Spleen (tissue), 11 donors: ENCODE measurements at regions not wholly inside any gene's neighbourhood (a gene's known extent, or its start where the extent isn't known, plus 50 kb on each side); places are given as distances from the start of the nearest gene placed in this dataset.

Experiments used
- DNase-seq: peaks from one replicate; pipeline ENCODE4 v3.0.0-alpha.2; 2020
- H3K27ac ChIP-seq, 8 donors: fragments of 200-600 bp; sonication (generic) in 7 of 8; 1 replicate in 4 of 8; 2 replicates in 4 of 8; pipeline versions ENCODE4 v1.5.0 to v1.8.0; 2016 to 2021; ENCODE audit warnings: inconsistent platforms in 4 of 8, mild to moderate bottlenecking in 4 of 8, moderate library complexity in 1 of 8
- H3K27me3 ChIP-seq, 7 donors: fragments of 200-600 bp; sonication (generic) in 6 of 7; replicated peaks in 1 of 7; 1 replicate in 4 of 7; 2 replicates in 3 of 7; pipeline versions ENCODE4 v1.5.0 to v1.8.0; 2016 to 2021; ENCODE audit warnings: inconsistent platforms in 3 of 7, mild to moderate bottlenecking in 1 of 7
- H3K36me3 ChIP-seq, 6 donors: fragments of 200-600 bp; sonication (generic) in 5 of 6; 1 replicate in 4 of 6; 2 replicates in 2 of 6; pipeline versions ENCODE4 v1.5.0 to v1.8.0; 2016 to 2021; ENCODE audit warnings: inconsistent platforms in 2 of 6
- H3K4me1 ChIP-seq, 6 donors: fragments of 200-600 bp; sonication (generic) in 5 of 6; 1 replicate in 3 of 6; 2 replicates in 3 of 6; pipeline versions ENCODE4 v1.5.0 to v1.8.0; 2016 to 2021; ENCODE audit warnings: inconsistent platforms in 3 of 6
- H3K4me3 ChIP-seq, 8 donors: fragments of 200-600 bp; sonication (generic) in 7 of 8; 1 replicate in 4 of 8; 2 replicates in 4 of 8; pipeline versions ENCODE4 v1.5.0 to v1.8.0; 2016 to 2021; ENCODE audit warnings: inconsistent platforms in 4 of 8, mild to moderate bottlenecking in 4 of 8, moderate library complexity in 2 of 8
- H3K9me3 ChIP-seq, 8 donors: fragments of 200-600 bp; sonication (generic) in 7 of 8; 1 replicate in 4 of 8; 2 replicates in 4 of 8; pipeline versions ENCODE4 v1.5.0 to v1.8.0; 2016 to 2021; ENCODE audit warnings: inconsistent platforms in 4 of 8
- CTCF ChIP-seq, 11 experiments: fragments of 200-600 bp in 7 of 11; fragments of 450-650 bp in 4 of 11; sonication (generic) in 4 of 11; IDR thresholded peaks in 8 of 11; conservative IDR thresholded peaks in 3 of 11; 1 replicate in 7 of 11; 2 replicates in 4 of 11; pipeline versions ENCODE4 v1.4.0 to v1.8.0; 2016 to 2021; ENCODE audit warnings: antibody characterized with exemption in 11 of 11, inconsistent platforms in 4 of 11, mild to moderate bottlenecking in 1 of 11
- POLR2A ChIP-seq, 3 donors: fragments of 450-650 bp; IDR thresholded peaks; one replicate each; pipeline ENCODE4 v1.5.1; 2017; ENCODE audit warnings: antibody characterized with exemption in 3 of 3, mild to moderate bottlenecking in 1 of 3
- POLR2AphosphoS5 ChIP-seq, 3 donors: sonication (generic); formaldehyde crosslinking; IDR thresholded peaks; one replicate each; pipeline ENCODE4 v1.5.1; 2017; ENCODE audit warnings: antibody characterized with exemption in 3 of 3
- WGBS, 5 donors: extraction: QIAGEN DNeasy Blood & Tissue Kit in 3 of 5; methylation state at CpG; one replicate each; pipeline versions ENCODE4 v1.1.5 to v1.1.7; 2013 to 2018; 5-methylcytosine and 5-hydroxymethylcytosine counted together
- intact Hi-C: fragments of 100-400 bp; cut with DNase I; formaldehyde crosslinking; loops from one replicate; pipeline ENCODE4 v1.15.0; 2023; ENCODE audit warnings: low total_unique reads
- donor health status: healthy with polysubstance abuse.
- donor health status: DM: no; HTN: no; CAD: no; lungs with moderate emphysema.
- donor health status: DM: no; HTN: no; CAD: no.
- donor health status: Bipolar disorder and iron deficiency.
- donor health status: healthy.
- donor health status: DM: no; HTN: no; CAD: no.
- donor health status: DM: yes; HTN: yes; CAD: no.

- intact Hi-C loops, result no loop called here
- H3K4me1 ChIP-seq, result no peaks in the 10 kb centered on the region
- no peak for TF ChIP-seq POLR2A (IDR thresholded peaks at IDR 0.05)
- TF ChIP-seq POLR2AphosphoS5 (IDR thresholded peaks at IDR 0.05), result no peak
- TF ChIP-seq CTCF (IDR thresholded peaks at IDR 0.05 in 8 of 11, conservative IDR thresholded peaks at IDR 0.05 in 3 of 11), result no peak
- no peak overlapping the region for H3K4me3 ChIP-seq
- no peaks in the 10 kb centered on the region for H3K36me3 ChIP-seq
- DNase-seq, result no peak
- H3K27me3 ChIP-seq, result peaks cover 0 to 33% (median 0%) of the 10 kb centered on the region in 7 donors
- no peak overlapping the region for H3K27ac ChIP-seq
- 57 to 88% (median 80%) methylated on average over 2 of the region's 2 CpGs for WGBS, 5 donors
- H3K9me3 ChIP-seq, result no peaks in the 10 kb centered on the region
Observed at GRCh38 chr7:24521917-24522623, 51.2 kb upstream of the PALS2 start.
